ENCODE measurements at regions not wholly inside any gene's neighbourhood (a gene's known extent, or its start where the extent isn't known, plus 50 kb on each side); places are given as distances from the start of the nearest gene placed in this dataset.

GRCh38 chr5:14962604-14963003 is 91.0 kb upstream of the ANKH start:
- no peak for FAIRE-seq

GRCh38 chr5:14960120-14960462 is 88.5 kb upstream of the ANKH start:
- no peak for FAIRE-seq

GRCh38 chr5:14959399-14960119 is 88.0 kb upstream of the ANKH start:
- FAIRE-seq = no peak

DNA sequence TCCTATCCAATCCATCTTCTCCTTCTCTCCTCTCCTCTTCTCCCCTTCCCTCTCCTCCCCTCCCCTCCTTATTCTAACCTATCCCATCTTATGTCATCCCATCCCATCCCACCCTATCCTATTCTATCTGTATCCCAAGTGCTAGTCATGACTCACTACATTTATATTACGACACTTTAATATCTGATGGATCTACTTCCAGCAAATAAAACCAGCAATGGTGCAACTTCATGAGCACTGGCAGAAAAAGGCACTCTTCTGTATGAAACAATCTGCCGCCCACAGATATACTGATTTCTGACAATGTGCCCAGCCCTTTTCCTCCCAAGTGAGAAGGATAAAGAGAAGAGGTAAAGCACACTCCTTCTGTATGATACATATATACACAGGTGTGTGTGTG is 86.6 kb upstream of the ANKH start:
- no peak for FAIRE-seq

DNA sequence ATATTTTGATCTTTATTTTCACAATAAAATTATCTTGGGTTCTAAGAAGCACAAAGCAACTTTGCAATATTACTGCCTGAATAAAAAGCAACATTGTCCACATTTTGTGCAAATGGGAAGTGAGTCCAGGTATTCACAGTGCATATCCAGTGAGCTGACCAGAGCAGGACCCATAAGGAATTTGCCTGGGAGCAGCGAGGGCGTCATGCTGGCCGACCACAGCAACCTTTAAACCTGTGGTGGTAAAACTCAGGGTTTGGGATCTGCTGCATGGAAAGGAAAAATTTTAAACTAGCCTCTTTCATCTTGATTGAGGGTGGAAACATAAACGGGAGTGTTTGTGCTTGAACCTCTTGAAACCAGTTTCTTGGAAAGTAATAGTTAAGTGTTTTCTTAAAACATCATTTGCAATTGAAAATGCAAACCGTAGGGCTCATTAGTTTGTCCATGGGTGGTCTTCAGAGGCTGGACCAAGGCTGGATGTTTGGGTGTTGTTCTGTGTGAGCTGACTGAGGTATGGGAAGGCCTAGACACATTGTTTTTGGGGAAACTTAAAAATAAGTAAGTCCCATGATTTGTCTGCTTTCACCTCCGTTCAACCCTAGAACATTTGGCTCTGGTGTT is 85.0 kb upstream of the ANKH start:
- no peak for FAIRE-seq

GRCh38 chr5:14954616-14955343 is 83.2 kb upstream of the ANKH start:
- no peak for FAIRE-seq

DNA sequence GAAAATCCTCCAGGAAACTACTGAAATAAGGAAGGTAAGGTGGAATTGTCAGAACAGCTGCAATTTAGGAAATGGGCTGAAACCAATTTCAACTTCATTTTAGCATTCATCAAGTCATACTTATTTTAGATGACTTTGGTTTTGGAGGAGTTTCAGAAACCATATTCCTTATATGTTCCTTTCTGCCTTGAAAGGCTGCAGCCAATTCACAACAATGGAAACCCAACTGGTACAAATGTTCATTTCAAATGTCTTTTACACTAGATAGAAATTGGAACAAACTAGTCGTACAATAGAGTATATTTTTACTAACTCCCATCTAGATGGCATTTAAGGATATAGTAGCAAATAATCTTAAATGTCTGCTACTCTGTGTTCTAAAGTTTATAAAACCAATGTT is 82.6 kb upstream of the ANKH start:
- FAIRE-seq = no peak

- no peak for FAIRE-seq
These were observed 81.6 kb upstream of the ANKH start for GRCh38 chr5:14953075-14953607.

DNA sequence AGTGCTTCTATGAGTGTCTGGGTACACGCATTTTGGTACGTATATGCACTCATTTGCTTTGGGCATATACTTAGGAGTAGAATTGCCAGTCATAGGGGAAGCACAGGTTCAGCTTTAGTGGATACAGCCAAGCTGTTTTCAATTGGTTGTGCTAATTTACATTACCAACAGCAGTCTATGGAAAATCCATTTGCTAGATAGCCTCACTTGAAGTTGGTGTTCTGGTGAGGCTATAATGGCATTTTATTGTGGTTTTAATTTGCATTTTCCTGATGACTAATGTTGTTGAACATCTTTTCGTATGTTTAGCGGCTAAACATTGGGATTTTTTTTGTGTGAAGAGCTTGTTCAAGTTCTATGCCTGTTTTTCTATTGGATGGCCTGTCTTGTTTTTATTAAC is 76.8 kb upstream of the ANKH start:
- no peak for FAIRE-seq

DNA sequence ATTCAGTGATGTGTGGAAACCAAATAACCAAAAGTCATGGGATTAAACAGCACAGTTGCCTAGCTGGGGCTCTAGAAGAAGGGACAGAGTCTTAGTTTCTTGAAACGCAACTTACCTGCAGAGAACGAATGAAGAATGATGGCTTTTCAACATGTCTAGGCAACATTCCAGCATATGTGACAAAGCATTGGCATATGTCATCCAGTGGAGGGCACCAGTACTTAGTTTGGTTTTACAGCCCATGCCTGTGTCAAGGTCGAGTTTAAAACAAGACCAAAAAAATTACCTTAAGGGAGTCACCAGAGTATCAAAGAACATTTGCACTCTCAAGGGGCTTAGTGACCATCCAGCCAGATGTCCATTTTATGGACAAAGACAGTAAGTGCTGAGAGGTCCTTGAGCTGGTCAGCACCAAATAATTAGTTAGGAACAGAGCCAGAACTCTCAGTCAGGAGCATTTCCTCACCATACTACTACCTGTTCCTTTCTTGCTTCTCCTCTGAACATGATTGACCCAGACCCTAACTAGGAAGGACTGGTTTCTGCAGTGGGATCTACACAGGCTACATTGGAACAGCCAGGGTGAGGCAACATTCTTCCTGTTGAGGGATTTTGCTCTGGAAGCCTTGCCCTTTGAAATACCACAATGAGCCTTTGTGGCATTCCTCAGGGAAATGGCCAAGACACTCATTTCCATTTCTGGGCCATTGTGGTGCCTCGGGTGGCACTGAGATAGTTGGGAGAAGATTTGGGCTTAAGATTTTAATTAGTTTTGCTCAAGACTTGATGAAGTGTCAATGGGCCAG is 75.4 kb upstream of the ANKH start:
- no peak for FAIRE-seq

- no peak for FAIRE-seq
These were observed 73.9 kb upstream of the ANKH start for GRCh38 chr5:14945450-14945849.

DNA sequence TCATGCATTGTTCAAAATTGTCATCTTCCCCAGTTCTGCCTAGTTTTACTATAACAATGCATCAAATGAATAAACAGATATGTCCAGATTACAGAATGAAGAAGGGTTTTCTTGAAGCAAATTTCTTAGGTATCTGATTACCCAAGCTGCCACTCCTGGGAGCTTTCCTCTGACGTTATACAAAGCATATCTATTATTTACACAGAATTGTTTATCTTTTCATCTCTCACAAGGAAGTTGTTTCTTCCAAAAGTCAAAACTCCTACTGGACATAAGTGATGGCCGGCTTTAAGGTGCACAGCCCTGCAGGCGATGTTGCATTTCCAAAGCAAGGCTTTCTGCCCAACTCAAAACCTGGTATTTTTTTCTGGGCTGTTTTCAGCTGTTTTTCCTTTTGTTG is 73.4 kb upstream of the ANKH start:
- no peak for FAIRE-seq

DNA sequence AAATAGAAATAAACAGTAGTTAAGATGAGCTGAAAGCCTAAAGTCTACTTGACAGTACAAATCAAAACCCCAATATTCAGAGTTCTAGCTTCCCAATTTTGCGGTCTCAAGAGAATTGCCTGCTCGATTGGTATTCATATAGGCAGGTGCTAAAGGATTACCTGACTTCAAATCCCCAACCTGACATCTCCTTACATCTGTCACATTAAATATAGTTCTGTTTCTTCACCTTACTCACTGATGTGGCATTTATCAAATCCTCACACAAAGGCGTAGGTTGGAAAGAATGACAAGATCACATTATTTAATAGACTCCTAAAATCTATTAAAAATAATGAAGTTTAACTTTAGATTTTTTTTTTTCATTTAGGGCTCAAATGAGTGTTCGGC is 72.8 kb upstream of the ANKH start:
- FAIRE-seq = no peak

- no peak for FAIRE-seq
These were observed 70.6 kb upstream of the ANKH start for GRCh38 chr5:14942212-14942611.

- no peak for FAIRE-seq
These were observed 65.7 kb upstream of the ANKH start for GRCh38 chr5:14937254-14937653.

DNA sequence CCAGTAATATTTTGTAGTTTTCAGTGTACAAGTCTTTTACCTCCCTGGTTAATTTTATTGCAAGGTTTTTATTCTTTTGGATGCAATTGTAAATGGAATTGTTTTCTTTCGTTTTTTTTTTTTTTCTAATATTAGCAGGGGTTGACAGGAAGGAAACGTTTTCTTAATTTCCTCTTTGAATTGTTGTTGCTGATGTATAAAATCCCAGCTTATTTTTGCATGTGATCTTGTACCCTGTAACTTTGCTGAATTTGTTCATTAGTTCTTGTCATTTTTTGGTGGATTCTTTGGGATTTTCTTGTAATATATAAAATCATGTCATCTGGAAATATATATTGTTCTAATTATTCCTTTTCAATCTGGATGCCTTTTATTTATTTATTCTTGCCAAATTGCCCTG is 65.0 kb upstream of the ANKH start:
- no peak for FAIRE-seq

- FAIRE-seq = no peak
These were observed 63.8 kb upstream of the ANKH start for GRCh38 chr5:14935341-14935740.

DNA sequence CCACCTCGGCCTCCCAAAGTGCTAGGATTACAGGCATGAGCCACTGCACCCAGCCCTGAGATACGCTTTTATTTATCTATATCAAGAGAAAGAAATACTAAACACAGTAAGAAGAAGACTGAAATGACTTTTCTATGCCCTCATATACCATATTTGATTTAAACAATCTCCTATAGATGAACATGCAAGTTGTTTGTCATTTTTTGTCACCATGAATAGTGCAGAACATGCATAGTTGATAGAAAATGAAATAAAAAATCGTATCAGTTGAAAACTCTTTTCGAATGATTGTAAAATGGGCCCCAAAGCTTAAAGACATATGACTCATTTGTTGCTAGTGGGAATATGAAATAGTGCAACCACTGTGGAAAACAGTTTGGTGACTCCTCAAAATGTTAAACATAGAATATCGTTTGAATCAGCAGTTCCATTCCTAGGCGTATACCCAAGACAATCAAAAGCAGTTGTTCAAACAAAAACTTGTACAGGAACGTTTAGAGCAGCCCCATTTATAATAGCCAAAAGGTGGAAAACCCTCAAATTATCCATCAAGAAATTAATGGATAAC is 61.4 kb upstream of the ANKH start:
- FAIRE-seq = no peak

GRCh38 chr5:14930486-14930885 is 58.9 kb upstream of the ANKH start:
- no peak for FAIRE-seq

GRCh38 chr5:14929293-14930065 is 57.9 kb upstream of the ANKH start:
- FAIRE-seq = no peak

DNA sequence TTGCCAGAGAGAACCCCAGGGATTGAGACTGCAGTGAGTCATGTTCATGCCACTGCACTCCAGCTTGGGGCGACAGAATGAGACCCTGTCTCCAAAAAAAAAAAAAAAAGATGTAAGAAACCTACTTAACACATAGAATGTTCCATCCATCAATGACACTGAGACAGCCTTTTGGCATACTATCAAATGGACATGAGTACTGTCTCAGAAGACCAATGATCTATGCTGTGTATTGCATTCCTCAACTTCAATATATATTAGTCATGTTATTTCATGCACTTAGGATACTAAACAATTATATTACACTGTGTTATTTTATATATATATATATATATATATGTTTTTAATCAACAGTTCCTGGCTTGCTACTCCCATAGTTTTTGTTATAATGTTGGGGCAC is 57.1 kb upstream of the ANKH start:
- FAIRE-seq = no peak

DNA sequence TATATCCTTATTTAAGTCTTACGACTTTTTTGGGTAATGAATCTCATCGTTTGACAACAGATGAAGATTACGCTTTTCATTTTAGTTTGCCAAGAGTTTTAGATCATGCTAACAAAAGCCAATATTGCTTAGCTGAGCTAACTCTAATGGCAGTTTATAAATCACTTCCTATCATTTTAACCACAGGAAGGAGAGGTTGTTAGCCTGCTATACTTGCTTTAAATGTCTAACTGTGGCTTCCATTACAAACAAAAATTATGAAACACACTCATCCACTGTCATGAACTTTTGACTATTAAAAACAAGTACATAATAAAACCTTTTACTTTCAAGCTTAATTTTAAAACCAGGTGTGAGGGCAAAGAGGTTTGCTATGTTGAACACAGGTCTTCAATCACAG is 53.7 kb upstream of the ANKH start:
- FAIRE-seq = no peak
